ENCODE measurements at regions not wholly inside any gene's neighbourhood (a gene's known extent, or its start where the extent isn't known, plus 50 kb on each side); places are given as distances from the start of the nearest gene placed in this dataset.

- H2AFZ ChIP-seq (ENCODE audit: low read depth, low read length), result no peak overlapping the region
- H3K4me3 ChIP-seq (ENCODE audit: low read length), result no peak overlapping the region
- H3K9me3 ChIP-seq (ENCODE audit: insufficient read depth, low read length), result no peaks in the 10 kb centered on the region
- TF ChIP-seq, protein P1, sequence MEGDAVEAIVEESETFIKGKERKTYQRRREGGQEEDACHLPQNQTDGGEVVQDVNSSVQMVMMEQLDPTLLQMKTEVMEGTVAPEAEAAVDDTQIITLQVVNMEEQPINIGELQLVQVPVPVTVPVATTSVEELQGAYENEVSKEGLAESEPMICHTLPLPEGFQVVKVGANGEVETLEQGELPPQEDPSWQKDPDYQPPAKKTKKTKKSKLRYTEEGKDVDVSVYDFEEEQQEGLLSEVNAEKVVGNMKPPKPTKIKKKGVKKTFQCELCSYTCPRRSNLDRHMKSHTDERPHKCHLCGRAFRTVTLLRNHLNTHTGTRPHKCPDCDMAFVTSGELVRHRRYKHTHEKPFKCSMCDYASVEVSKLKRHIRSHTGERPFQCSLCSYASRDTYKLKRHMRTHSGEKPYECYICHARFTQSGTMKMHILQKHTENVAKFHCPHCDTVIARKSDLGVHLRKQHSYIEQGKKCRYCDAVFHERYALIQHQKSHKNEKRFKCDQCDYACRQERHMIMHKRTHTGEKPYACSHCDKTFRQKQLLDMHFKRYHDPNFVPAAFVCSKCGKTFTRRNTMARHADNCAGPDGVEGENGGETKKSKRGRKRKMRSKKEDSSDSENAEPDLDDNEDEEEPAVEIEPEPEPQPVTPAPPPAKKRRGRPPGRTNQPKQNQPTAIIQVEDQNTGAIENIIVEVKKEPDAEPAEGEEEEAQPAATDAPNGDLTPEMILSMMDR (IDR thresholded peaks at IDR 0.05; ENCODE audit: low read depth, low read length), result no peak
- no peak for TF ChIP-seq EZH2phosphoT487 (IDR thresholded peaks at IDR 0.05; ENCODE audit: low read depth)
- H4K20me1 ChIP-seq (ENCODE audit: insufficient read depth, low read length), result no peaks in the 10 kb centered on the region
- H3K4me2 ChIP-seq (ENCODE audit: low read length), result no peak overlapping the region
- no peaks in the 10 kb centered on the region for H3K79me2 ChIP-seq (ENCODE audit: low read length)
- H3K36me3 ChIP-seq (replicated peaks; ENCODE audit: low read depth, low read length), result no peaks in the 10 kb centered on the region
- no peak overlapping the region for H3K27ac ChIP-seq (ENCODE audit: low read length)
- H3K9ac ChIP-seq (ENCODE audit: low read length), result no peak overlapping the region
- H3K27me3 ChIP-seq (ENCODE audit: low read depth, low read length), result no peaks in the 10 kb centered on the region
- H3K4me1 ChIP-seq (ENCODE audit: low read length), result no peaks in the 10 kb centered on the region
These were observed 325.3 kb upstream of the LRRC4C start for GRCh38 chr11:41784513-41785335.

- Histone ChIP-seq H4K20me1 (ENCODE audit: insufficient read depth, low read length) (no peaks in the 10 kb centered on the region), H2AFZ (ENCODE audit: low read depth, low read length) (no peak overlapping the region), H3K4me1 (ENCODE audit: low read length) (no peaks in the 10 kb centered on the region), H3K4me2 (ENCODE audit: low read length) (no peak overlapping the region), H3K79me2 (ENCODE audit: low read length) (no peaks in the 10 kb centered on the region), H3K9me3 (ENCODE audit: insufficient read depth, low read length) (no peaks in the 10 kb centered on the region), H3K9ac (ENCODE audit: low read length) (no peak overlapping the region), H3K4me3 (ENCODE audit: low read length) (no peak overlapping the region), H3K27me3 (ENCODE audit: low read depth, low read length) (no peaks in the 10 kb centered on the region), H3K27ac (ENCODE audit: low read length) (no peak overlapping the region), H3K36me3 (replicated peaks; ENCODE audit: low read depth, low read length) (no peaks in the 10 kb centered on the region)
- TF ChIP-seq, protein P1 (IDR thresholded peaks at IDR 0.05; ENCODE audit: low read depth, low read length), result no peak
- TF ChIP-seq EZH2phosphoT487 (IDR thresholded peaks at IDR 0.05; ENCODE audit: low read depth), result no peak
These were observed 326.6 kb upstream of the LRRC4C start for GRCh38 chr11:41786087-41786486.

DNA sequence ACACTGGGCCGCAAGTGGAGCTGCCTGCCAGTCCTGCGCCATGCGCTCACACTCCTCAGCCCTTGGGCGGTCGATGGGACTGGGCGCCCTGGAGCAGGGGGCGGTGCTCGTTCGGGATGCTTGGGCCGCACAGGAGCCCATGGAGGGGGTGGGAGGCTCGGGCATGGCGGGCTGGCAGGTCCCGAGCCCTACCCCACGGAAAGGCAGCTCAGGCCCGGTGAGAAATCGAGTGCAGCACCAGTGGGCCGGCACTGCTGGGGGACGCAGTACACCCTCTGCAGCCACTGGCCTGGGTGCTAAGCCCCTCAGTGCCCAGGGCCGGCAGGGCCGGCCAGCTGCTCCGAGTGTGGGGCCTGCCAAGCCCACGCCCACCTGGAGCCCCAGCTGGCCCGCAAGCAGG lies 328.7 kb upstream of the LRRC4C start:
- no peak overlapping the region for H2AFZ ChIP-seq (ENCODE audit: low read depth, low read length)
- no peak overlapping the region for H3K9ac ChIP-seq (ENCODE audit: low read length)
- TF ChIP-seq EZH2phosphoT487 (IDR thresholded peaks at IDR 0.05; ENCODE audit: low read depth), result no peak
- TF ChIP-seq, protein P1 (IDR thresholded peaks at IDR 0.05; ENCODE audit: low read depth, low read length), result no peak
- H3K4me3 ChIP-seq (ENCODE audit: low read length), result no peak overlapping the region
- H3K27me3 ChIP-seq (ENCODE audit: low read depth, low read length), result no peaks in the 10 kb centered on the region
- H3K27ac ChIP-seq (ENCODE audit: low read length), result no peak overlapping the region
- H4K20me1 ChIP-seq (ENCODE audit: insufficient read depth, low read length), result no peaks in the 10 kb centered on the region
- no peaks in the 10 kb centered on the region for H3K9me3 ChIP-seq (ENCODE audit: insufficient read depth, low read length)
- peaks cover 6% of the 10 kb centered on the region for H3K4me1 ChIP-seq (ENCODE audit: low read length)
- H3K79me2 ChIP-seq (ENCODE audit: low read length), result no peaks in the 10 kb centered on the region
- no peaks in the 10 kb centered on the region for H3K36me3 ChIP-seq (replicated peaks; ENCODE audit: low read depth, low read length)
- H3K4me2 ChIP-seq (ENCODE audit: low read length), result no peak overlapping the region

GRCh38 chr11:41789376-41789775 lies 329.9 kb upstream of the LRRC4C start:
- H3K27me3 ChIP-seq (ENCODE audit: low read depth, low read length), result no peaks in the 10 kb centered on the region
- H3K4me3 ChIP-seq (ENCODE audit: low read length), result no peak overlapping the region
- no peak overlapping the region for H3K27ac ChIP-seq (ENCODE audit: low read length)
- no peaks in the 10 kb centered on the region for H4K20me1 ChIP-seq (ENCODE audit: insufficient read depth, low read length)
- no peaks in the 10 kb centered on the region for H3K36me3 ChIP-seq (replicated peaks; ENCODE audit: low read depth, low read length)
- no peak overlapping the region for H2AFZ ChIP-seq (ENCODE audit: low read depth, low read length)
- no peak overlapping the region for H3K9ac ChIP-seq (ENCODE audit: low read length)
- TF ChIP-seq, protein P1 (IDR thresholded peaks at IDR 0.05; ENCODE audit: low read depth, low read length), result no peak
- TF ChIP-seq EZH2phosphoT487 (IDR thresholded peaks at IDR 0.05; ENCODE audit: low read depth), result no peak
- peaks cover 6% of the 10 kb centered on the region for H3K4me1 ChIP-seq (ENCODE audit: low read length)
- H3K9me3 ChIP-seq (ENCODE audit: insufficient read depth, low read length), result no peaks in the 10 kb centered on the region
- H3K79me2 ChIP-seq (ENCODE audit: low read length), result no peaks in the 10 kb centered on the region
- H3K4me2 ChIP-seq (ENCODE audit: low read length), result no peak overlapping the region

All from OCI-LY3 (cell line).